SKM-1 (cell line): ENCODE measurements at regions not wholly inside any gene's neighbourhood (a gene's known extent, or its start where the extent isn't known, plus 50 kb on each side); places are given as distances from the start of the nearest gene placed in this dataset.
"Not testable (repeated sequence)": the region's sequence is repeated elsewhere in the genome, so short reads cannot be mapped to it uniquely, and the experiment has no call there.

ENCODE experiments used
- DNase-seq: peaks from one replicate; lab custom pipeline; 2025; ENCODE audit not compliant: unreplicated experiment; lab: John Stamatoyannopoulos, UW

DNA sequence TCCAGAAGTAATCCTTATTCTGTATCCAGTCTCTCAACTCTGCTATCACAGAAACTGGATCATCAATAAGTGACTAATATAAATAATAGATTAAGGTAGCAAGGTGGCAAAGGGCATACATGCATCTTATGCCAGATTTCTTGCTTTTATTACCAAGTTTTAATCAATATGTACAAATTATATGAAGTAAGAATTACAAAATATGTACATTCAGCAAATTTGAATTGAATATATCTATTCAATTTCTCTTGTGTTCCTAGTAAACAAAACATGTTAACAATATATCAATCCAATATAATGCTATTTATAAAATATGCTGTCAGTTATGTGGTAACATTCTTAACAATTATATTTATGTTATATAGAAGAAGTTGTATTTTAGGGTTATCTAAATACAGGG lies 488.7 kb upstream of the COX7C start:
- no peak for DNase-seq

DNA sequence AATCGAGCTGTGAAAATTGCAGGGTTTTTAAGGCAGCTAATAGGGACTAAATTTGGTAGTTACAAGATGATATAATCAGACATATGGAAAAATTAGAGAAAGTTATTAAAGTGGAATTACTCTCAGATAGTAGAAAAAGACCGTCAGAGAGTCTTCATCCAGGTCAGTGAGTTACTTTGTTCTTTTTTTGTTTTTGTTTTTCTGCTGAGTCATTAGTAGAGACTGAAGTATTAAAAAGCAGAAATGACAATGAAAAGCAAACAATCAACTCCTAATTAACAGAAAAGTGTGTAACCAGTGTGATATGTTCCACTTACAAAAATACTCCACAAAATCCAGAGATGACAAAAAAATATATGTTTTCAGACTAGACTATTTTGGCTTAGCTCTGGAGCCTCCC lies 480.4 kb upstream of the COX7C start:
- DNase-seq = no peak

DNA sequence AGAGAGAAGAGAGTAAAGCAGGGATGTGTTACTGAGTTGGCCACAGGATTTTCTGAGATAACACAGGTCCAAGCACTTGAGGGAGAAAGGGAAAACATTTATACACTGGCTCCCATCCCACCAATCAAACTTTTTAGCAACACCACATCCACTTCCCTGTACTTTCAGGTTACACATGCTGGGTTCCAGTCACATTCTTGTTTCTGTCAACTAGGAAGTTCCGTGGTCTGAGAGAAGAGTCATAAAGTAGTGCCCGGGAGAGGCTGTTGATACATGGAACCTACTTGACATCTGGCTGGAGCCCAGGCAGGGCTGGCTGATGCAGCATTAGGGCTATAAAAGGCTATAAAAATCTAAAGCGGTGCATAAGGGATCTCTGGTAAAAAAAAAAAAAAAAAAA lies 473.9 kb upstream of the COX7C start:
- no peak for DNase-seq

DNA sequence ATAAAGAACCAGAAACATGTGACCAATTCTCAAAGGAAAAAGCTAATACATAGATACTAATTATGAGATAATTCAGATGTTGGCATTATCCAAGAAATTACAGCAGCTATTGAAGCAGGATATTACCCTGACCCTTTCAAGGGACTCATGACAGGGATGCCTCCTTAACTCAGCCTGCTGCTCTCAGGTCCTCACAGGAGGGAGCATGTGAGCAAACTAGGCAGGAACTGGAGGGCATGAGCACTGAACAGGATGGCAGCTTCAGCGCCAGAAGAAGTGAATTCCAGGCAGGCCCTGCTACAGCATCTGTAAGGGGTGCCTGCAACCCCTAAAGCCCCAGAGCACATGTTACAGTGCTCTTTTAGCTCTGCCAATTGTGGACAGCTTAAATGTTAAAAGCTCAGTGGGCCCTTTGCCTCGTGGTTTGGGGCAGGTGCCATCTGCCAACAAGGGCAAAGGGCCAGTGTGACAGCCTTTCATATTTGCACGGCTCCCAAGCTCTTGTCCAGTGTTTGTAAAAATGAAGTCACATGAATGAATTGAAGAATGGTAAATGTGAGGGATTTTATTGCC lies 464.7 kb upstream of the COX7C start:
- no peak for DNase-seq

DNA sequence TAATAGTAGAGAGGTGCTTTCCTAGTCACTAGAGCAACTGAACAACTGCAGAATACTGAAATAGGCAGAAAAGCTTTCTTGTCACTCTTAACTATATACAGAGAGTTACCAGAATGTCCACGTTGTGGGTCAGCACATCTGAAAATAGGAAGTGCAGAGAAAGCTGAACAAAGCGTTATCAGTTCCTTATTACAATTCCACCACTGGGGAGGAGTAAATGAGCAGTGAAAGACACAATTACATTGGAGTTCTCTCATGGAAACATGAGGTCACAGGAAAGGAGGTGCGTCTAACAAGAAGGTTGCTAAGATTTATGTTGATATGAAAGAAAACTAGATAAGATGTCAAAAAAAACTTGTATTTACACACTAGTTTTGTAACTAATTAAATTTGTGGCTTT lies 461.9 kb upstream of the COX7C start:
- DNase-seq = no peak

DNA sequence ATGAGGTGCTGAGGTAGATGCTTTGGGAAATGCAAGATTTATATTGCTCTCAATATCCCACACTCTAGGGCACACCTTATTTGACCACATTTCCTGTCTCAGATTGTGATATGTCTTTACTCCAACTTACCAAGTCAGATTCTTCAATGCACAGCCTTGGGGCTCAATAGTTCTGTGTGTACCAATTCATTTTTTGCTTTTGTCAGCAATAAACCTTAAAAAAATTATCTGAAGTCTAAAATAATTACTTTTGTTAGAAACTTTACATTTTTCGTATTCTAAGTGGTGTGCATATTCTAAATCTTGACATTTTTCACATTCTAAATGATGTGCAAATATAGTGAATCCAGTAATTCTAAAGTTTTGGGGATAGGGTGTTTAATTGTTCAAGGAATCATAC lies 447.5 kb upstream of the COX7C start:
- no peak for DNase-seq

DNA sequence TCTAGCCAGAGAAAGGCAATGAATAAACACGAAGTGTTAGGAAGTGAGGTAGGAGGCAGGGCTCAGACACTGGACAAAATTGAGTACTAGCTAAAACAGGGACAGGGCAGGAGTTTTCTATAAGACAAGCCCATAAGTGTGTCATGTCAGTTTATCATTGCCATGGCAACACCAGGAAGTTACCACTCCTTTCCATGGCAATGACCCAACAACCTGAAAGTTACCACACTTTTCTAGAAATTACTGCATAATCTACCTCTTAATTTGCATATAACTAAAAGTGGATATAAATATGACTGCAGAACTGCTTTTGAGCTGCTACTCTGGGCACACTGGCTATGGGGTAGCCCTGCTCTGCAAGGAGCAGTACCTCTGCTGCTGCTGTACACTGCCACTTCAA lies 442.5 kb upstream of the COX7C start:
- no peak for DNase-seq

DNA sequence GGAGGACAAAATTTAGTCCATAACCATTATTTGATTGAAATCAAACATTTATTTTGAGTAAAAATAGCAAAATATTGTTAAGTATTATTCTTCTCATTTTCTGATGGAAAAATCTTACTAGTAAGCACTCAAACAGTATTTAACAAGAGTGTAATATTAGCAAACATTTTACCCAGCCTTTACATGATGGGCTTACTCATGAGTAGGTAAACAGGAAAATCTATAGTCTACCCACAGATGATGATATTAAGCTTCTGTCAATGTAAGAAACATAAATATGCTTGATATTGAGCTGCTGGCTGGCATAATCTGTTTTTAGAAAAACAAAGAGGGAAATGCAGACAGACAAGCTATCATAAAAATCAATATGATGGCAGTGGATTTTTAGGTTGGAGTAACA lies 418.5 kb upstream of the COX7C start:
- DNase-seq = no peak

DNA sequence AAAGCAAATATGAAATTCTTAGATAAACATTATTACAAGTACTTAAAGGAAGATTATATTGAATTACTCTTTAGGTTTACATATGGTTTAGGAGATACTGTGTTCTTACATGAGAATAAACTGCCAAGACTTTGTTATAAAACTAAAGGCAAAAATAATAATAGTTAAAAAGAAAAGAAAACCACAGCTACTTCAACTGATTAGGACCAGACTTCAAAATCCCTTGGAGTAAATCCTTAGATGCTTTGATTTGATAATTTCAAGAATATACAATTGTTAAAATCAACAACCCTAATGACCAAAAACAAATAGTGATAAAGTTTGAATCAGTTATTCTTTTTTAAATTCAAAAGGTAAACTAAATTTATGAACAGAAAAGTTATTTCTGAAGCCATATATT lies 389.6 kb upstream of the COX7C start:
- no peak for DNase-seq

DNA sequence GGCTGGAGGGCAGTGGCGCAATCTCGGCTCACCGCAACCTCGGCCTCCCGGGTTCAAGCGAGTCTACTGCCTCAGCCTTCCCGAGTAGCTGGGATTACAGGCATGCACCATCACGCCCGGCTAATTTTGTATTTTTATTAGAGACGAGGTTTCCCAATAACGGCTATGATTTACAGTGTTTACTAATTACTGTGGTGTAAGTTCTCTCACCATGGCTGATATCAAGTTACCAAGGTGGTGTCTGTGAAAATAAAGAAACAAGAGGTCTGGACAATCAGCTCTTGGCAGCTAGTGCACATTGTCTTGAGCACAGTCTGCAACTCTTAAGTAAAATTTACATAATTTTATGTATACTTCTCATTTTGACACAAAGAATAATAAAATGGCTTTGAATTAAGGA lies 385.5 kb upstream of the COX7C start:
- DNase-seq = no peak

DNA sequence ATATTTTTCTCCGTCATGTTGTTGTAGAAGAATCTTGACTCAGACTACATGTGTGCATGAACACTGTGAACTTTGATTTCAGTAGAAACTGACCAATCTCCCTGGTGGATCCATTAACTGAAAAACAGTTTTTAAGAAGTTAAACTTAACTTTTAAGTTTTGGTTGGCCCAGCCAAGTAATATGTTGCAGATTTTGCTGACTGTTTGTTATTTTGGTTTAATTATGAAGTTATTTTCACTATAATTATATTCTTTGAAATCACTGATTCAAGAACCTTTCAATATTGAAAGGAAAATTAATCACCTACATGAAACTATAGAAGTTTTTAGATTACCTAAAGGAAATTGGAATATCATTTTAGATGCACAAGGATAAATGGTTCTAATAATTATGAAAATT lies 373.6 kb upstream of the COX7C start:
- DNase-seq = no peak

DNA sequence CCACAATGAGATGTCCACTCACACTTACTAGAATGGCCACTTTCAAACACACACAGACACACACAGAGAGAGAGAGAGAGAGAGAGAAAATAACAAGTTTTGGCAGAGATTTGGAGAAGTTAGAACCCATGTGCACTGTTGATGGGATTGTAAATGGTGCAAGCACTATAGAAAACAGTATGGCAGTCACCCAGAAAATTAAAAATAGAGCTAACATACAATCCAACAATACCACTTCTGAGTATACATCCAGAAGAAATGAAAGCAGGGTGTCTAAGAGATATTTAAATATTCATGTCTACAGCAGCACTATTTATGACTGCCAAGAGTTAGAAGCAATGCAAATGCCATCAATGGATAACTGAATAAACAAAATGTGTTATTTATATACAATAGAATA lies 359.9 kb upstream of the COX7C start:
- DNase-seq = no peak

DNA sequence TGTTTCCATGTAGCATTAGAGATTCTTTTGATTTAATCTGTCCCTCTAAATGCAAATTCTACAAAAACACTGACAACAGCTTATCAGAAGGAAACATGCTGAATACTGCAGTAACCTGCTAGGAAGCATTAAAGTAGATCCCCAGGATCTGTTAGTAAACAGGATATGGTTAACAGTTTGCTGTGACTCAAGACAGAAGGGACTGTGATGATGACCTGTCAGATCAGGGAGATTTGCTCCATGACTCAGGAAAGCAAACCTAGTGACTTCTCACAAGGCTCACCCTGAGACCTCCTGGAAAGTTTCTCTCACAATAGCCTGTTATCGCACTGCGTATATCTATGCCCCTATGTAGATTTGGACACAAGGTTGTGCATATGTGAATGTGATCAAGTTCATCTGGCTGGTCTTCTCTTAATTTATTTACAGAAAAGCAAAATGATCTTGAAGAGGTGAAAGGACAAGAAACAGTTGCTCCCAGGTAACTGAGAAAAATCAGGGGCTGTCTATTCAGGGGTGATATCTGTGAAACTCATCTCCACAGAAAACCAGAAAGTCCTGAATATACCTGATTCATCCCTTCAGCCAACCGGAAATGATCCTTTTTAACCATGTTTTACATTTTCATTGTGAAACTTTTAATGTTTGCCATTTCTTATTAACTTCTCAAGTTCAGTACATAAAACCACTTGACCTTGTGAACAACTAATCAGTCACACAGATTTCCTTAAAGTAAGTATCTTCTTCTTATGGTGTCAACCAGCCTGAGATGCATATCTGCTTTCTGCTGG lies 333.1 kb upstream of the COX7C start:
- not testable (repeated sequence) for DNase-seq

DNA sequence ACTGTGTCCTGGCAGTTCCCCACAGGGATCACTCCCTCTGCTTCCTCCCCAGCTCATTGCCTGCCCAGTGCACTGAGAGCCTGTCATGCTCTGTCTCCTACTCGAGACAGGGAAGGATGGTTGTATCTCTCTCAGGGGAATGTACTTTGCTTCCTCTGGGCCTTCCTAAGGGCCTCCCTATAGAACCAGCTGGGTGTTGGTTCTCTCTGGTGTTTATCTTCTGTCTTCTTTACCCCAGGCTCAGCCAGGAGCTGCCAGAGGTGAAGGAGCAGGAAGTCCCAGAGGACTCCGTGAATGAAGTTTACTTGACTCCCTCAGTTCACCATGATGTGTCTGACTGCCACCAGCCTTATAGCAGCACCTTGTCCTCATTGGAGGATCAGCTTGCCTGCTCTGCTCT lies 330.3 kb upstream of the COX7C start:
- not testable (repeated sequence) for DNase-seq

DNA sequence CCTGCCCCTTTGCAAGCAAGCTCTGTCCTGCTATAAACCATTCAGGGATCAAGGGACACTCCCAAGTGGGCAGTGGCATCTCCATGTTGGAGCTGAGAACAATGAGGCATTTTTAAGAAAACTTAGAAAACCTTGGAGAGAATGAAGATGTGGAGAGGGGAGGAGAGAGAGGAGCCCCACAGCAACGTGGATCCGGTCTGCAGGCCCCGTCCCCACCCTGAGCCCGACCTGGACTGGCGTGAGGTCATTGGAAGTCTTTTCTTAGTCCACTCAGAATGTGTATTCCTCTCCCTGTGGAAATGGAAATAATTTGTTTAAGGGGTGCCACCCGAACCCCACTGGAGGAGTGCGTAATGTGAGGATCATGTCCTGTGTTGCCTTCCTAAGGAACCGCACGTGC lies 328.0 kb upstream of the COX7C start:
- DNase-seq = not testable (repeated sequence)

DNA sequence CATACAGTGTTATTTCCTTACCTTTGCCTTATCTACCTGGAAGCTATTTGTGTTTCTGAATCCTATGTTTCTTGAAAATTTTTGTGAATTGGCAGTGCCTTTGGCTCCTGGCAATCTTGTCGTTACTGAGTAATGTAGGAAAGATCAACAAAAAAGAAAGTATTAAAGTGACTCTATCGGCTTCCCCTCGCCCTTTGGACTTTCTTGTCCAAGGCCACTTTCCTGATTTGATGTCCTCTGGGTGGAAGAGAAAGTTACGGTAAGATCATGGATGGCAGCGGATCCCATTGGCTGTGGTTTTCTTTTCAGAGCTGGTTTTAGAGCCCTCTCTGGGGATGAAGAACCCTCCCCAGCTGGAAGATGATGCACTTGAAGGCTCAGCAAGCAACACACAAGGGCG lies 324.9 kb upstream of the COX7C start:
- DNase-seq = not testable (repeated sequence)

DNA sequence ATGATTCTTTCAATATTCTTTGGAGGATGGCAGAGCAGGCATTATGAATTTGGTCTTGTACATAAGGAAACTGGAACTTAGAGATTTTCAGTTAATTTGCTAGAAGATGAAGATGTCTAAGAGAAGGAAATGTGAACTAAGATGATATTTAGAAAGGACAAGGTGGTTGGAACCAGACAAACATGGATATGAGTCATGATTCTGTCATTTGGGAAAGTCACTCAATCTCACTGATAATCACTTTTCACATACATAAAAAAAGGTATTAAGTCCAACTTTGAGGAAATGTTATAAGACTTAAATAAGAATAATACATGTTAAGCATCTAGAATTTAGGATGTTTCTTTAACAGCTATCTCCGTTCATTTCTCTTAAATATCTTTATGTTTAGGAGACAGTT lies 315.1 kb upstream of the COX7C start:
- not testable (repeated sequence) for DNase-seq

DNA sequence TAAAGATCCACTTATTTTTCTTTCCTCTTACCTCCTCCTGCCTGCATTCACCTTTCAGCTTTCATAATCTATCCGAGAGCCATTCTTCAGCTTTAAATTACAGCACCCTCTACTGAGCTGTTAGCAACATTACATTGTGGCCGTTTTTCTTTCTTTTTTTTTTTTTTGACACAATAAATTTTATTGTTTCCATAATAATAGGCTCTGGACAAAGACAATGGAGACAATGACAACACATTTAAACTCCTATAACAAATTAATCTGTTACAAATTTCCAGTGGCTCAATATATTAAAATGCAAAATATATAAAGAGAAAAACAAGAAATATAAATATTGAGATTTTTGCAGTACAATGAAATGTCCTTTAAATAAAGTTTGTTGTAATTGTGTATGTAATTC lies 312.7 kb upstream of the COX7C start:
- DNase-seq = not testable (repeated sequence)

DNA sequence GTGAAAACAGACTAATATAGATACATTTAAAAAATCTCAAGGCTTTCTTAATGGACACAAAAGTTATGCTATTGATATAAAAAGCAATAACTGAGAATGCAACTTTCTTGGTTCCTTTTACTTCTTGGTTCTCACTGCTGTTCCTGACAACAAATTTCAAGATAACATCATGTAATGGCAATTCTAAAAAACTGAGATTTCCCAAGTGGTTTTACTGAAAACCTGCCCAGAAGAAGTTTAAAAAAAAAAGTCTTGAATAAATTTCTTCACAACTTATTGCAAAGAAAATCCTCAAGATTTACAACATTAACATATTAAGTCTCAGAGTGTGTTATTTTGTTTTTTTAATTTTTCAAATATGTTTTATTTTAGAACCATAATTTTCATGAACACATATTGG lies 302.8 kb upstream of the COX7C start:
- DNase-seq = no peak

DNA sequence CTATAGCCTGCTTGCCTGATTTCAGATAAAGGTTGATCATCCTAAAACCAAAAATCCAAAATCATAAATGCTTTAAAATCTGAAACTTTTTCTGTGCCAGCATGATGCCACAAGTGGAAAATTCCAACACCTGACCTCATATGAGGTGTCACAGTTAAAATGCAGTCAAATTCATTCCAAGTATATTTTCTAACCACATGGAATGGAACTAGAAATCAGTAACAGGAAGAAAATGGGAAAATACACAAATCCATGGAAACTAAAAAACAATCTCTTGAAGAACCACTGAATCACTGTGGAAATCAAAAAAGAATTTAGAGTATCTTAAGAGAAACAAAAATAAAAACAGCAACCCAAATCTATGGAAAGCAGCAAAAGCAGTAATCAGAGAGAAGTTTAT lies 297.5 kb upstream of the COX7C start:
- no peak for DNase-seq

DNA sequence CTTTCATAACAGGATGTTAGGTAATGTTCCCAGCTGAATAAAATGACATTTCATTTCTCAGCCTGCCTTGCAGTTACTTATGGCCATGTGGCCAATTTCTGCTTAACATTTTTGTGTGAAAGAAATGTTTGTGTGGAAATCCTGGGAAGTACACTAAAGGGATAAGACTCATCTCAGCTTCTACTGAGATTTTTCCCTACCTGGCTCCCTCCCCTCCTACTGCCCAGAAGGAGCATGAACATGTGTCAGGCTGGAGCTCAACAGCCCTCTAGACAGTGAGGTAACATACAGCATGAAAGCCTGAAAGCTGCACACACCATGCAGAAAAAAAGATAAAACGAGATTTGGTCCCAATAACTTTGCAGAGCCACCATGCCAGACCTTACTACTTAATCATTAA lies 288.4 kb upstream of the COX7C start:
- no peak for DNase-seq

DNA sequence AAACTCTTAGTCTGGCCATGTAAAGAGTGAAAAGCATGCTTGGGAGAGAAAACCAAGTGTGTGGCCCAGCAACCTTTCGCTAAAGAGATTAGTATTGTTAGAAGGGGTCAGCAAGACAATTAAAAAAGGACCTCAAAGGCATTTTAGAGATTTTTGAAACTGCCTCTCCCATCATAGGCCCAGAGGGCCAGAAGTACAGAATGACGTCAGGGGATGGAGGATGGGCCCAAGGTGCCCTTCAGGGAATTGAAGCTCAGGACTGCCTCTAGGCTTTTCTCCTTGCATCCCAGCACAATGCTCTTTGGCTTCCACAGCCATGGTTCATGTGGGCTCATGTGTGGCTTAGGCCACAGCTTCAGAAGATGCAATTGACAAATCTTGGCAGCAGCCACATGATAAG lies 287.0 kb upstream of the COX7C start:
- no peak for DNase-seq

DNA sequence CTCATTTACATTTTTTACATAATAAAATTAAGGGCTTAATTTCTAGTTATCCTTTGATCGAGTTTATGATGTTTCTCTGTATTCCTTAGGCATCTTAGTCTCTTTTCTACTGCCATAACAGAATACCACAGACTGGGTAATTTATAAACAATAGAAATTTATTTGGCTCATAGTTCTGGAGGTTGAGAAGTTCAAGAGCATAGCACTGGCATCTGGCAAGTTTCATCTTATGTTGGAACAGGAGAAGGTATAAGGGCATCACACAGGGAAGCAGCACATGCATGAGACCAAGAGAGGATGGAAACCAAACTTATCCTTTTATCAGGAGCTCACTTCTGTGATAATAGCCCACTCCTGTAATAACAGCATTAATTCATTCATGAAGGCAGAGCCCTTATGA lies 284.9 kb upstream of the COX7C start:
- no peak for DNase-seq
